HG02642 (cell line): ENCODE measurements at regions not wholly inside any gene's neighbourhood (a gene's known extent, or its start where the extent isn't known, plus 50 kb on each side); places are given as distances from the start of the nearest gene placed in this dataset.

Experiments used
- ATAC-seq: cut with Tn5 transposase; IDR thresholded peaks from one replicate; pipeline ENCODE4 v1.9.1; 2021; ENCODE audit warnings: mild to moderate bottlenecking; ENCODE audit not compliant: unreplicated experiment, poor library complexity

GRCh38 chr7:17207220-17207619 lies 91.2 kb upstream of the AHR start:
- no peak for ATAC-seq

GRCh38 chr7:17209101-17209500 lies 89.4 kb upstream of the AHR start:
- ATAC-seq, result no peak

DNA sequence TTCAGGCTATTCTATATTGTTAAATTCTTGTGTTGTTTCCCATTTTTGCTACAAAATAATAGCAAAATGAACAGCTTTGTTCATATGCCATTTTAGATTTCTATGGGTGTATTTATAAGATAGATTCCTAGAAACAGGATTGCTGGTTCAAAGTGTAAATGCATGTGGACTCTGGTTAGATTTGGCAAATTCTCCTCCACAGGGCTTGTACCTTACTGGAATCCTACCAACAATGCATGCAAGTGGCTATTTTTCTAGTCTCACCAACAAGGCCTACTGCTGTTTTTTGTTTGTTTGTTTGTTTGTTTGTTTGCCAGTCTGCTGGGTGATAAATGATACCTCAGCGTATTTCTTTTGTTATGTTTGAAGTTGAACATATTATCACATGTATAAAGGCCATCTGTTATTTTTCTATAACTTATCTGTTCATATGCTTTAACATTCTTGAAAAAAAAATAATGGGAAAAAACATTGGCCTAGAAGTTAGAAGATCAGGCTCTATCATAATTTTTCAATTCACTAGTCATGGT lies 87.1 kb upstream of the AHR start:
- ATAC-seq, result no peak

DNA sequence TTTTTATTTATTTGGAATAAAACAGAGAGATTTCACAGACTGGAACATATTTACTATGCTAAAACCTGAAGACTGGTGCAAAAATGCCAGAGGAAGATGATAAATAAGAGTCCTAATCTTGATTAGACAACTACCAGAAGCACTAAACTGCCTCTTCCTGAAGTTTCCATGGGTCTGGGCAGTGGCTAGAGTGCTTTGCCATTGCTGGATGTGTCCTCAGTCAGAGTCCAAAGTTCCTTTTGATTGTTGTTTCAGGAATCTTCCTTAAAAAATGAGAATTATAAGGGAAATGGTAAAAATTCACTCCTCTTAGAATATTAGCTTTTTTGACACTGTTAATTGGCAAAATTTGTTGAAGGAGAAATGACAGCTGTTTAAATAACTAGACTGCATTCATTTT lies 86.3 kb upstream of the AHR start:
- ATAC-seq, result no peak

GRCh38 chr7:17227766-17228490 lies 70.5 kb upstream of the AHR start:
- ATAC-seq, result no peak

- ATAC-seq, result no peak
Observed at GRCh38 chr7:17229228-17229627, 69.2 kb upstream of the AHR start.

- no peak for ATAC-seq
Observed at GRCh38 chr7:17230099-17230807, 68.2 kb upstream of the AHR start.

GRCh38 chr7:17233603-17234002 lies 64.8 kb upstream of the AHR start:
- ATAC-seq, result no peak

DNA sequence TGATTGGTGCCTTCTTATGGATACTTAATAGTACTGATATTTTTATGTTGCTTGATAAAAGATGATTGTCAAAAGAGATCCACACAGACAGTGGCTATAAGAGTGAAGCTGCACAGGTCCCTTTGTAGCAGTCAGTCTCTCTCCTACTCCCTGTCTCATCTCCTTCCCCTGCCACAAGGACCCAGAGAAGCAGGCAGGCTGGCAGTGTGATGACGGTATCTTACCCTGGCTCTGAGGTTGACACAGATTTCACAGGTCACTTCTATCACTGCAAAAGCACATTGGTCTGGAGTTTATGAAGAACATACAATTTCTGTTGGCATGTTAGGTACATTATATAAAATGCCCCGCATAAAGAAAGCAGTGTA lies 64.4 kb upstream of the AHR start:
- ATAC-seq, result peak; percentile 46

- peak; percentile 99 for ATAC-seq
Observed at GRCh38 chr7:17234398-17235031, 63.9 kb upstream of the AHR start.

DNA sequence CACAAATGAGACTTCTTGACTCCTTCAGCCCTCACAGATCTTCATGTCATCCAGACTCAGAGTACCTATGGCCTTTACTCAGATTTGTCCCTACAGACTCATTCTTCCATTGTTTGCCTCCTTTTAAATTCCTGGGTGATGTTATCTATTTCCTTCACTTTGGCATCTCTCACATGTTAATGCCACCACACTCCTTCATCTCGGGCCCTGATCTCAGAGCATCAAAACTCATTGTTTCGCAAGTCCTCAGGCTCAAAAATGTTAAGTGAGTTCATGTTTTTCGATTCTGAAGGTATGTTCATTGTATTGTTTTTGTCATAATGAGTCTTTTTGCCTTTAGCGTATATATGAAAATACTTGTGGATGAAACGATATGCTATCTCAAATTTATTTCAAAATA lies 62.3 kb upstream of the AHR start:
- no peak for ATAC-seq

GRCh38 chr7:17236603-17237002 lies 61.8 kb upstream of the AHR start:
- ATAC-seq, result no peak

DNA sequence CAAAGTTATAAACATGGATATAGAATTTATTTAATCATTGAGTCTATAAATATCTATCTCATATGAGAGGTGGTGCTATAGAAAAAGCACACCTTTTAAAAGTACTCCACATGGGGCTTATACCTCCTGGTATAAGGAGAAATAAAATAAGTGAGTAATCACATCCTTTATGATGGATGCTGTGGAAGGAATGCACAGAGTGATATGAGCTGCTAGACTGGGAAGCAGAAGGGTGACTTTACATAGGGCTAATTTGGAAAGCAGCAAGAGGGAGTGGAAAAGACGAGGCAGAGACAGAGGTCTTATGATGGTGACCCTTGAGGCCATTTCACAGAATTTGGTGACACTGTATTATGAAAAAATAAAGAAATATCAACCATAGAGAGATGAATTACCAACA lies 59.4 kb upstream of the AHR start:
- ATAC-seq, result no peak

DNA sequence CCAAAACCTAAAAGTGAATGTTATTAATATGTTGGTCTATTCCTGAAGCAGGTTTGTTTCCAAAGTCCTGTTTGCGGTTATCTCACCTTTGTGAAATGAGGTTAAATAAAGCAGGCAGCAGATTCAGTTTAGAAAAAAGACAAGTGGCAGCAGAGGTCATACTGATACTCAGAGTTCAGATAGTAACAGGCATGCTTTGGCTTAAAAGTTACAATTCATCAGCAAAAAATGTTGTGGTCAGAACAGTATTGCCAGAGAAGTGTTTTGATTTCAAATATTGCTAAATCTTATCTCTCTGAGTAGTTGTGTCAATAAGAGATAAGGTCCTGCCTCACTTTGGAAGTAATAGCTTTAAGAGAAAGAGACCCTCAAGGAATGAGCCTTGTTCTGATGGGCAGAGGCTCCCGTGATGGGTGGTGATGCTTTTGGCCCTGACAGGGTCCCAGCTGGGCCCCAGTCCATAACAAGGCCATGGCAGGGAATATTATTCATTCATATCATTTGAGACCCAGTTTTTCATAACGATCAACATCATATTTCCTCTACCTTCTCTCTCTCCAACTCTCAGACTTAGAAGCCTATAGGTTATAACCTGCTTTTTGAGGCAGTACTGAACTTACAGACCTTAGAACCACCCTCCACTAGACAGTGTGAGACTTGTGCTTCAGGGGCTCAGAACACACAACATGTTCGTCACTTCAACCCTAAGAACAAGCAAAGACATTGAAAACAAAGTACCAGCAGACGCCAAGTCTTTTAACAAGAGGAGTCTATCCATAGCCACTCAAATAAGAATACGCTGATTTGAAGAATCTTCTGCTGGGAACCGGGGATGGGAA lies 58.5 kb upstream of the AHR start:
- ATAC-seq, result no peak

DNA sequence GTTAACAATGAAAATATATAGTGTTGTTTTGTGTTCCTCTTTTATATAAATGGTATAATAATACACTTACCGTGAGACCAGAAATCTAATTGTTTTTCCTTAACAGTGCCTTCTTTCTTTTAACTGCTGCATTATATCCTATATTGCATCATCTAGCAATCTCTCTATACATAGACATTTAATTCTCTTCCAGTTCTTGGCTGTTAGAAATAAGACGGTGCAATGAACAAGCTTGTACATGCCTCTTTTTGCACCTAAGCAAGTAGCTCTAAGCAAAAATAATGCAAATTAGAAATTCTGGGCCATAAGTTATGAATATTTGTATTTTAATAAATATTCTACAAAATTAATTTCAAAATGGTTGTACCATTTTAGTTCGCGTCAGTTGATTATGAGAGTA lies 55.9 kb upstream of the AHR start:
- ATAC-seq, result no peak

- ATAC-seq, result no peak
Observed at GRCh38 chr7:17244786-17245185, 53.7 kb upstream of the AHR start.

DNA sequence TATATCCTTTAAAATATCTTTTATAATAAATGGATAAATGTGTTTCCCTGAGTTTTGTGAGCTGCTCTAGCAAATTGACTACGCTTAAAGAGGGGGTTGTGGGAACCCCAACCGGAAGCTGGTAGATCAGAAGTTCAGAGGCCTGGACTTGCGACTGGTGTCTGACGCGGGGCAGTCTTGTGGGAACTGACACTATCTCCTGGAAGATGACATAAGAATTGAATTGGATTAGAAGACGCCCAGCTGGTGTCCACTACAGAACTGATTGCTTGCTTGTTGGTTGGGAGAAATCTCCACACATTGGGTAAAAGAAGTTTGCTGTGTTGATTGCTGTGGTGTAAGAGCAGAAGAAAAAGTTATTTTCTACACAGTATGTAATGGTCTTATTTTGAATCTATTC lies 51.1 kb upstream of the AHR start:
- ATAC-seq, result no peak

DNA sequence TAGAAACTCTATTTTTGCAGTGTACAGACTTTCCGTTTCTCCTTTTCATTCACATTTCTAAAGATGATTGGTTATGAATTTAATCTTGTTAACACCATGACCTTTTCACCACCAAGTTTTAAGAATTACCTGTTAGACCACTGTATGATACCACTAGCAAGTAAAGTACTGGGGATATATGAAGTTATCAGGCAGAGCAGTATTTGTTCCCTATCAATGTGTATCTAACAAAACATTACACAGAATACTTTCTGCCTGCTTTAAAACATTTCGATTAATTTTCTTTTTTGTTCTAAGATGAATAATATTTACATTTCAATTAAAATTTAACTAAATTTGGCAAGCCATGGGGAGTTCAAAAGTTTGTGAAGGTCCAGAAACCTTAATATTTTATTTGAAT lies 49.9 kb upstream of the AHR start:
- ATAC-seq, result no peak
